Activated CD4-positive, CD25-positive, alpha-beta regulatory T cell treated with anti-CD3 and anti-CD28 coated beads, Interleukin-2, amount 50 U/mL, for 24 hours (primary cell): ENCODE measurements at regions not wholly inside any gene's neighbourhood (a gene's known extent, or its start where the extent isn't known, plus 50 kb on each side); places are given as distances from the start of the nearest gene placed in this dataset.
"Not testable (repeated sequence)": the region's sequence is repeated elsewhere in the genome, so short reads cannot be mapped to it uniquely, and the experiment has no call there.

Source experiments
- ATAC-seq, 2 donors: fragments of 150-1000 bp; cut with Tn5 transposase; one replicate each; pipeline ENCODE4 v1.10.0; 2021; ENCODE audit warnings: mild to moderate bottlenecking in 1 of 2, moderate library complexity in 1 of 2

- ATAC-seq, result no peak
These were observed 54.0 kb downstream of the RFPL4B start for GRCh38 chr6:112401083-112401482.

GRCh38 chr6:112407101-112407590 is 60.0 kb downstream of the RFPL4B start:
- ATAC-seq, result no peak

GRCh38 chr6:112408522-112408921 is 61.4 kb downstream of the RFPL4B start:
- no peak for ATAC-seq

GRCh38 chr6:112409311-112409710 is 62.2 kb downstream of the RFPL4B start:
- no peak for ATAC-seq

- no peak for ATAC-seq
These were observed 66.7 kb downstream of the RFPL4B start for GRCh38 chr6:112413780-112414179.

- ATAC-seq, result no peak
These were observed 68.2 kb downstream of the RFPL4B start for GRCh38 chr6:112415366-112415765.

GRCh38 chr6:112416866-112417265 is 69.7 kb downstream of the RFPL4B start:
- no peak for ATAC-seq

- ATAC-seq, result not testable (repeated sequence)
These were observed 79.9 kb downstream of the RFPL4B start for GRCh38 chr6:112427011-112427410.

- ATAC-seq, result no peak
These were observed 80.4 kb downstream of the RFPL4B start for GRCh38 chr6:112427499-112427898.

- no peak for ATAC-seq
These were observed 81.3 kb downstream of the RFPL4B start for GRCh38 chr6:112428477-112428876.

- ATAC-seq, result no peak
These were observed 82.1 kb downstream of the RFPL4B start for GRCh38 chr6:112429226-112429625.

GRCh38 chr6:112431803-112432202 is 84.7 kb downstream of the RFPL4B start:
- ATAC-seq, result no peak

- no peak for ATAC-seq
These were observed 85.7 kb downstream of the RFPL4B start for GRCh38 chr6:112432853-112433252.

- no peak for ATAC-seq
These were observed 86.3 kb downstream of the RFPL4B start for GRCh38 chr6:112433457-112433856.

GRCh38 chr6:112434896-112435435 is 87.8 kb downstream of the RFPL4B start:
- ATAC-seq, result no peak

GRCh38 chr6:112437058-112437457 is 89.9 kb downstream of the RFPL4B start:
- no peak for ATAC-seq

GRCh38 chr6:112439010-112439409 is 91.9 kb downstream of the RFPL4B start:
- ATAC-seq, result no peak

- no peak for ATAC-seq
These were observed 92.3 kb downstream of the RFPL4B start for GRCh38 chr6:112439432-112439831.

GRCh38 chr6:112441607-112442006 is 94.5 kb downstream of the RFPL4B start:
- no peak for ATAC-seq

- no peak for ATAC-seq
These were observed 96.3 kb downstream of the RFPL4B start for GRCh38 chr6:112443179-112444065.

- ATAC-seq, result not testable (repeated sequence)
These were observed 101.7 kb downstream of the RFPL4B start for GRCh38 chr6:112448786-112449185.

- ATAC-seq, result no peak
These were observed 103.5 kb downstream of the RFPL4B start for GRCh38 chr6:112450663-112451062.

GRCh38 chr6:112457886-112458285 is 110.8 kb downstream of the RFPL4B start:
- ATAC-seq, result no peak

- ATAC-seq, result no peak
These were observed 112.7 kb downstream of the RFPL4B start for GRCh38 chr6:112459758-112460304.
